ENCODE measurements at regions not wholly inside any gene's neighbourhood (a gene's known extent, or its start where the extent isn't known, plus 50 kb on each side); places are given as distances from the start of the nearest gene placed in this dataset.

DNA sequence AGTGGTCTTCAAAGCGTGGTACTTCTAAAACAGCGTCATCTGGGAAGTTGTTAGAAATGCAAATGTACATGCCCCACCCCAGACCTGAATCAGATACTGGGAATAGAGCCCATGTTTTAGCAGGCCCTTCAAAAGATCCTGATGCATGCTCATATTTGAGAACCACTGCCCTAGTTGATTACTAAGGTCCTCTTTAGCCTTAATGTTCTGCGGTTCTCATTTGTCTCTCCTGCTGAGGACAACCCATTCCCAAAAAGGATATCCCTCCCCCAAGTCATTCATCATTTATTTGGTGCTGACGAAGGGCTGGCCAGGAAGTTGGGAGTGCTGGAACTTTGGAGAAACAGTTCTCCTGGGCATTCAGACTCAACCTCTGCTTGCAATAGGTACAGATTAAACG is 92.4 kb upstream of the RALGPS2 start (continued):
- TF ChIP-seq ZNF331 (CRISPR knock-in tag; IDR thresholded peaks at IDR 0.05; ENCODE audit: low read depth) (no peak), JUNB (IDR thresholded peaks at IDR 0.05; ENCODE audit: unreplicated experiment) (no peak), POLR2AphosphoS5 (IDR thresholded peaks at IDR 0.05; ENCODE audit: low read depth) (no peak), STAT1 (IDR thresholded peaks at IDR 0.05; ENCODE audit: unreplicated experiment) (no peak), ZNF114 (CRISPR knock-in tag; IDR thresholded peaks at IDR 0.05) (no peak), CREB1 (CRISPR knock-in tag; IDR thresholded peaks at IDR 0.05; ENCODE audit: low read depth) (no peak), CTCF (conservative IDR thresholded peaks at IDR 0.05; ENCODE audit: low read depth in 2 of 2) (no peak)
- TF ChIP-seq, protein P1, sequence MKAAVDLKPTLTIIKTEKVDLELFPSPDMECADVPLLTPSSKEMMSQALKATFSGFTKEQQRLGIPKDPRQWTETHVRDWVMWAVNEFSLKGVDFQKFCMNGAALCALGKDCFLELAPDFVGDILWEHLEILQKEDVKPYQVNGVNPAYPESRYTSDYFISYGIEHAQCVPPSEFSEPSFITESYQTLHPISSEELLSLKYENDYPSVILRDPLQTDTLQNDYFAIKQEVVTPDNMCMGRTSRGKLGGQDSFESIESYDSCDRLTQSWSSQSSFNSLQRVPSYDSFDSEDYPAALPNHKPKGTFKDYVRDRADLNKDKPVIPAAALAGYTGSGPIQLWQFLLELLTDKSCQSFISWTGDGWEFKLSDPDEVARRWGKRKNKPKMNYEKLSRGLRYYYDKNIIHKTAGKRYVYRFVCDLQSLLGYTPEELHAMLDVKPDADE (IDR thresholded peaks at IDR 0.05) = no peak
- TF ChIP-seq, protein P2, sequence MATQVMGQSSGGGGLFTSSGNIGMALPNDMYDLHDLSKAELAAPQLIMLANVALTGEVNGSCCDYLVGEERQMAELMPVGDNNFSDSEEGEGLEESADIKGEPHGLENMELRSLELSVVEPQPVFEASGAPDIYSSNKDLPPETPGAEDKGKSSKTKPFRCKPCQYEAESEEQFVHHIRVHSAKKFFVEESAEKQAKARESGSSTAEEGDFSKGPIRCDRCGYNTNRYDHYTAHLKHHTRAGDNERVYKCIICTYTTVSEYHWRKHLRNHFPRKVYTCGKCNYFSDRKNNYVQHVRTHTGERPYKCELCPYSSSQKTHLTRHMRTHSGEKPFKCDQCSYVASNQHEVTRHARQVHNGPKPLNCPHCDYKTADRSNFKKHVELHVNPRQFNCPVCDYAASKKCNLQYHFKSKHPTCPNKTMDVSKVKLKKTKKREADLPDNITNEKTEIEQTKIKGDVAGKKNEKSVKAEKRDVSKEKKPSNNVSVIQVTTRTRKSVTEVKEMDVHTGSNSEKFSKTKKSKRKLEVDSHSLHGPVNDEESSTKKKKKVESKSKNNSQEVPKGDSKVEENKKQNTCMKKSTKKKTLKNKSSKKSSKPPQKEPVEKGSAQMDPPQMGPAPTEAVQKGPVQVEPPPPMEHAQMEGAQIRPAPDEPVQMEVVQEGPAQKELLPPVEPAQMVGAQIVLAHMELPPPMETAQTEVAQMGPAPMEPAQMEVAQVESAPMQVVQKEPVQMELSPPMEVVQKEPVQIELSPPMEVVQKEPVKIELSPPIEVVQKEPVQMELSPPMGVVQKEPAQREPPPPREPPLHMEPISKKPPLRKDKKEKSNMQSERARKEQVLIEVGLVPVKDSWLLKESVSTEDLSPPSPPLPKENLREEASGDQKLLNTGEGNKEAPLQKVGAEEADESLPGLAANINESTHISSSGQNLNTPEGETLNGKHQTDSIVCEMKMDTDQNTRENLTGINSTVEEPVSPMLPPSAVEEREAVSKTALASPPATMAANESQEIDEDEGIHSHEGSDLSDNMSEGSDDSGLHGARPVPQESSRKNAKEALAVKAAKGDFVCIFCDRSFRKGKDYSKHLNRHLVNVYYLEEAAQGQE (IDR thresholded peaks at IDR 0.05; ENCODE audit: unreplicated experiment) = no peak

- Histone ChIP-seq H3K4me1 (ENCODE audit: insufficient read depth) (0 out of 2 replicates have a peak, but pooled peaks cover 3% of the 10 kb centered on the region), H3K36me3 (ENCODE audit: insufficient read depth) (no peaks in the 10 kb centered on the region), H2AFZ (no peak overlapping the region), H3K9me2 (ENCODE audit: insufficient read depth) (no peaks in the 10 kb centered on the region), H4K20me1 (replicated peaks; ENCODE audit: insufficient read depth) (no peaks in the 10 kb centered on the region), H3F3A (replicated peaks; ENCODE audit: low read depth) (no peaks in the 10 kb centered on the region), H3K79me2 (replicated peaks; ENCODE audit: insufficient read depth) (no peaks in the 10 kb centered on the region), H3K27ac (ENCODE audit: low read depth) (no peak overlapping the region), H3K4me2 (no peak overlapping the region), H3K27me3 (ENCODE audit: insufficient read depth) (no peaks in the 10 kb centered on the region), H3K4me3 (no peak overlapping the region)
- Mint-ChIP-seq H3K27ac (no peak overlapping the region), H3K27me3 (ENCODE audit: insufficient read depth, low read depth, poor library complexity) (no peaks in the 10 kb centered on the region), H3K36me3 (ENCODE audit: low read depth) (no peaks in the 10 kb centered on the region), H3K4me1 (peaks cover 14% of the 10 kb centered on the region), H3K4me3 (no peak overlapping the region), H3K9me3 (no peaks in the 10 kb centered on the region)
- no peak for DNase-seq (ENCODE audit: low spot score)
- no peak for ATAC-seq
- TF ChIP-seq, protein P2 (IDR thresholded peaks at IDR 0.05; ENCODE audit: unreplicated experiment) = no peak
- TF ChIP-seq ZNF114 (CRISPR knock-in tag; IDR thresholded peaks at IDR 0.05) = no peak
- no peak for TF ChIP-seq NANOG (IDR thresholded peaks at IDR 0.05; ENCODE audit: borderline replicate concordance)
- TF ChIP-seq, protein P1 (IDR thresholded peaks at IDR 0.05) = no peak
Measured at GRCh38 chr1:178633056-178633455, 92.0 kb upstream of the RALGPS2 start.
